Left lung (tissue), 4 donors: ENCODE measurements at regions not wholly inside any gene's neighbourhood (a gene's known extent, or its start where the extent isn't known, plus 50 kb on each side); places are given as distances from the start of the nearest gene placed in this dataset.

ENCODE experiments used
- ATAC-seq: fragments of 200-7000 bp; cut with Tn5 transposase; one replicate; pipeline ENCODE4 v1.9.1; 2020; ENCODE audit warnings: moderate library complexity
- DNase-seq, 4 donors: peaks; one replicate each; pipeline ENCODE4 v3.0.0-alpha.2; 2013 to 2020
- H3K27ac ChIP-seq, 2 donors: fragments of 200-600 bp; sonication (generic) in 1 of 2; one replicate each; pipeline versions ENCODE4 v1.5.0 to v1.8.0; 2020 to 2021
- H3K27me3 ChIP-seq, 2 donors: fragments of 200-600 bp; sonication (generic) in 1 of 2; one replicate each; pipeline versions ENCODE4 v1.5.0 to v1.8.0; 2020 to 2021
- H3K36me3 ChIP-seq, 2 donors: fragments of 200-600 bp; sonication (generic) in 1 of 2; one replicate each; pipeline versions ENCODE4 v1.5.0 to v1.8.0; 2020 to 2021
- H3K4me1 ChIP-seq, 2 donors: fragments of 200-600 bp; one replicate each; pipeline ENCODE4 v1.8.0; 2021
- H3K4me3 ChIP-seq, 2 donors: fragments of 200-600 bp; sonication (generic) in 1 of 2; one replicate each; pipeline versions ENCODE4 v1.5.0 to v1.8.0; 2020 to 2021; ENCODE audit warnings: mild to moderate bottlenecking in 1 of 2
- H3K9me3 ChIP-seq, 2 donors: fragments of 200-600 bp; sonication (generic) in 1 of 2; one replicate each; pipeline versions ENCODE4 v1.5.0 to v1.8.0; 2020 to 2021
- intact Hi-C, 2 donors: fragments of 100-400 bp; cut with DNase I; formaldehyde crosslinking; loops; one replicate each; pipeline versions ENCODE4 v1.11.2 to v1.14.2; 2022
- TF ChIP-seq, protein P1 (sequence below), 2 donors: fragments of 200-600 bp; sonication (generic) in 1 of 2; IDR thresholded peaks; one replicate each; pipeline versions ENCODE4 v1.5.0 to v1.8.0; 2021; ENCODE audit warnings: antibody characterized with exemption in 2 of 2
- donor health status: DM: no; HTN: yes; CAD: no.
- donor health status: DM: no; HTN: no; CAD: no.

DNA sequence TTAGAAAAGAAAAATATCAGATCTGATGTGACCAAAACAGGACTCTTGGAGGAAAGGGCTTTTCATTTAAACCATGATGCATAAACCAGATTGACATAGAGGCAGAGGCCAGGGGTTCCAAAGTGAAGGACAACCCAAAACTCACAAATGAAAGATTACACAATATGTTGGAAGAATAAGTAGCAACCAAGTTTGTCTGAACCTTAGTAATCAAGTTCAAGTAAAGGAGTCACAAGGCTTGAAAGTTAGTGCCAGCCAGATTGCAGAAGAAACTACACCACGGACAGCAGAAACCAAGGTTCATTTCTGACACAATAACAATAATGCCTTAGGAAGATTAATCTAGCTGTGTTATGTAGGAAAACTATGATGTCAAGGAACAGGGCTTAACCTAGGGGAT, 124.6 kb downstream of the ZC3H11B start:
- H3K9me3 ChIP-seq = no peaks in the 10 kb centered on the region
- TF ChIP-seq, protein P1, sequence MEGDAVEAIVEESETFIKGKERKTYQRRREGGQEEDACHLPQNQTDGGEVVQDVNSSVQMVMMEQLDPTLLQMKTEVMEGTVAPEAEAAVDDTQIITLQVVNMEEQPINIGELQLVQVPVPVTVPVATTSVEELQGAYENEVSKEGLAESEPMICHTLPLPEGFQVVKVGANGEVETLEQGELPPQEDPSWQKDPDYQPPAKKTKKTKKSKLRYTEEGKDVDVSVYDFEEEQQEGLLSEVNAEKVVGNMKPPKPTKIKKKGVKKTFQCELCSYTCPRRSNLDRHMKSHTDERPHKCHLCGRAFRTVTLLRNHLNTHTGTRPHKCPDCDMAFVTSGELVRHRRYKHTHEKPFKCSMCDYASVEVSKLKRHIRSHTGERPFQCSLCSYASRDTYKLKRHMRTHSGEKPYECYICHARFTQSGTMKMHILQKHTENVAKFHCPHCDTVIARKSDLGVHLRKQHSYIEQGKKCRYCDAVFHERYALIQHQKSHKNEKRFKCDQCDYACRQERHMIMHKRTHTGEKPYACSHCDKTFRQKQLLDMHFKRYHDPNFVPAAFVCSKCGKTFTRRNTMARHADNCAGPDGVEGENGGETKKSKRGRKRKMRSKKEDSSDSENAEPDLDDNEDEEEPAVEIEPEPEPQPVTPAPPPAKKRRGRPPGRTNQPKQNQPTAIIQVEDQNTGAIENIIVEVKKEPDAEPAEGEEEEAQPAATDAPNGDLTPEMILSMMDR (IDR thresholded peaks at IDR 0.05) = no peak
- H3K36me3 ChIP-seq = no peaks in the 10 kb centered on the region
- no peak for DNase-seq
- H3K4me1 ChIP-seq = no peaks in the 10 kb centered on the region
- H3K27me3 ChIP-seq = no peaks in the 10 kb centered on the region
- no peak for ATAC-seq
- no peak overlapping the region for H3K4me3 ChIP-seq
- intact Hi-C loops = no loop called here
- no peak overlapping the region for H3K27ac ChIP-seq

DNA sequence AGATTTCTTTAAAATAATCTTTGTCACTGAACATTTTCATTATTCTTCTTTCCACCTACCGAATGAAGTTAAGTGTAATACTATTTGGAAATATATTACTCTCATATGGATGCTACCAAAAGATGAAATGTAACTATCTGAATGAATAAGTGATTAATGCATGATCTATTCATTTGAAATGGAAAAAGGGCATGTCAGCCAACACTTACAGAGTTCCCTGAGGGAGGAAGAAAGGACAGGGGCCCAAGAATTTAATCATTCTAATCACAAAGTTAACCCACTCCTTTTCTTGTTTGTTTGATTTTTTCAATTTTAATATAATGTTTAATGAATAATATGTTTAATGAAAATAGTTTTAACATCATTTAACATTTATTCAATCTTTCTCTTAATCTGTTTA, 129.4 kb downstream of the ZC3H11B start:
- intact Hi-C loops = no loop called here
- TF ChIP-seq, protein P1 (IDR thresholded peaks at IDR 0.05) = no peak
- H3K4me3 ChIP-seq = no peak overlapping the region
- ATAC-seq (no peak), DNase-seq (no peak)
- no peak overlapping the region for H3K27ac ChIP-seq
- no peaks in the 10 kb centered on the region for H3K9me3 ChIP-seq
- no peaks in the 10 kb centered on the region for H3K36me3 ChIP-seq
- no peaks in the 10 kb centered on the region for H3K4me1 ChIP-seq
- H3K27me3 ChIP-seq = no peaks in the 10 kb centered on the region

DNA sequence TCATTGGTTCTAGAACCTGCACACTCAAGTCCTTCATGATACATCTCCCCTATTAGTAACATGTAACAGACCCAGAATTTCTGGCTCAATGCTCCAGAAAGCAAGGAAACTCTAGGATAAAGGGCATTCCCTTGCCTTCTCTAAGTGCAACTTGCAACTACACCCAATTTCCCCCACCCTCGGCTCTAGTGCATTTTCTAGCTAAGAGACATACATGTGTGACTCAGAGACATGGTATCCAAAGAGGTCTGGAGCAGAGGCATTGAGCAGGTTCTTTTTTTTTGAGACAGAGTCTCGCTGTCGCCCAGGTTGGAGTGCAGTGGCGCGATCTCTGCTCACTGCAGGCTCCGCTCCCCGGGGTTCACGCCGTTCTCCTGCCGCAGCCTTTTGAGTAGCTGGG, 132.9 kb downstream of the ZC3H11B start:
- ATAC-seq (no peak), DNase-seq (no peak)
- Histone ChIP-seq H3K27ac (no peak overlapping the region), H3K36me3 (no peaks in the 10 kb centered on the region), H3K4me3 (no peak overlapping the region), H3K9me3 (no peaks in the 10 kb centered on the region), H3K27me3 (no peaks in the 10 kb centered on the region), H3K4me1 (no peaks in the 10 kb centered on the region)
- TF ChIP-seq, protein P1 (IDR thresholded peaks at IDR 0.05) = no peak
- intact Hi-C loops = no loop called here

DNA sequence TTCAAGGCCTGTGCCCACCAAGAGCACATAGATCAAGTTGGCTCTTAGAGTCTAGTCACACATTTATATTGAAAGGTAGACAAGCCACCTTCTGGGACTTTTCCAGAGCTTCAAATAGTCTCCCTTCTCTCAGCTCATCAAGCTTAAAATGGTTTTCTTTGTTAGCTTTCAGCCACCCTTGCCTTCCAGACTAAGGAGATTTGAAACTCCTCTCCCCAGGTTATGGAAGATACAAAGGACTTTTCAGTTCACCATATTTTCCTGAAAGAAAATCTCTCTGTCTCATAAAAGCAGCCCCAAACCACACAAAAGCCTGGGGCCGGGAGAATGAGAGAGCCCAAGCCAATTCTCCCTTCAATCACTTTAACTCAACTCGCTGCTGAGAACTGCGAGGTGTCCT, 134.1 kb downstream of the ZC3H11B start:
- Histone ChIP-seq H3K4me3 (no peak overlapping the region), H3K36me3 (no peaks in the 10 kb centered on the region), H3K27me3 (no peaks in the 10 kb centered on the region), H3K9me3 (no peaks in the 10 kb centered on the region), H3K4me1 (no peaks in the 10 kb centered on the region), H3K27ac (no peak overlapping the region)
- DNase-seq = no peak
- no peak for ATAC-seq
- intact Hi-C loops = no loop called here
- TF ChIP-seq, protein P1 (IDR thresholded peaks at IDR 0.05) = no peak

DNA sequence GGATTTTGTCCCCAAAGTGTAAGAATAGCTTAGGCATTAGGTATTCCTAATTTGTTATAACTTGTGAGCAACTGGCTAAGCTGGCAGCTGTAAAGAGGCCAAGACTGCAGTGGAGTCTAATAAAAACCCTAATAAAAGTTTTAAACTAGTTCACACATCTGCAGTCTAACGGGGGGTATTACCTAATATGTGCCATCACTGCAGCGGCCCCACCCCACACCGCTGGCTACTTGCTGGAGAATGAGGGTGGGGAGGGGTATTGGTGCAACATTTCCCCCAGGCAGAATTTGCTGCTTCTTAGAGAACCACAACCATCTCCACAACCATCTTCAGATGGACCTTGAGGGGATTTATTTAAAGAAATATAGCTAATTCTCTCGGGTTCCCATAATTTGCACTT, 135.0 kb downstream of the ZC3H11B start:
- ATAC-seq (no peak), DNase-seq (no peak)
- Histone ChIP-seq H3K36me3 (no peaks in the 10 kb centered on the region), H3K27ac (no peak overlapping the region), H3K4me3 (no peak overlapping the region), H3K4me1 (no peaks in the 10 kb centered on the region), H3K9me3 (no peaks in the 10 kb centered on the region), H3K27me3 (no peaks in the 10 kb centered on the region)
- TF ChIP-seq, protein P1 (IDR thresholded peaks at IDR 0.05) = no peak
- intact Hi-C loops = no loop called here
